ENCODE measurements at regions not wholly inside any gene's neighbourhood (a gene's known extent, or its start where the extent isn't known, plus 50 kb on each side); places are given as distances from the start of the nearest gene placed in this dataset.
A peak's percentile ranks its signal among the peaks of the same experiment; 100 is the strongest.

GRCh38 chrX:107561468-107562215 lies 66.7 kb upstream of the PRPS1 start:
- no peak for DNase-seq

- peak; percentile 22 for DNase-seq
Measured at GRCh38 chrX:107562482-107562881, 65.8 kb upstream of the PRPS1 start.

- DNase-seq: no peak
Measured at GRCh38 chrX:107563824-107564223, 64.5 kb upstream of the PRPS1 start.

GRCh38 chrX:107565015-107565414 lies 63.3 kb upstream of the PRPS1 start:
- no peak for DNase-seq

GRCh38 chrX:107565931-107566603 lies 62.2 kb upstream of the PRPS1 start:
- no peak for DNase-seq

GRCh38 chrX:107566604-107567262 lies 61.6 kb upstream of the PRPS1 start:
- no peak for DNase-seq

GRCh38 chrX:107567370-107567769 lies 60.9 kb upstream of the PRPS1 start:
- no peak for DNase-seq

- DNase-seq: peak; percentile 24
Measured at GRCh38 chrX:107571296-107571998, 56.9 kb upstream of the PRPS1 start.

- no peak for DNase-seq
Measured at GRCh38 chrX:107573016-107573415, 55.3 kb upstream of the PRPS1 start.

GRCh38 chrX:107574054-107574683 lies 54.1 kb upstream of the PRPS1 start:
- no peak for DNase-seq

GRCh38 chrX:107574711-107575110 lies 53.6 kb upstream of the PRPS1 start:
- DNase-seq: no peak

- DNase-seq: no peak
Measured at GRCh38 chrX:107576392-107576791, 51.9 kb upstream of the PRPS1 start.

- DNase-seq: no peak
Measured at GRCh38 chrX:107576841-107577240, 51.5 kb upstream of the PRPS1 start.

- DNase-seq: no peak
Measured at GRCh38 chrX:107577933-107578332, 50.4 kb upstream of the PRPS1 start.
